NCI-H187 (cell line): ENCODE measurements at regions not wholly inside any gene's neighbourhood (a gene's known extent, or its start where the extent isn't known, plus 50 kb on each side); places are given as distances from the start of the nearest gene placed in this dataset.

Experiments used
- DNase-seq, 2 experiments: peaks; one replicate each; lab custom pipeline; 2025; lab: John Stamatoyannopoulos, UW

DNA sequence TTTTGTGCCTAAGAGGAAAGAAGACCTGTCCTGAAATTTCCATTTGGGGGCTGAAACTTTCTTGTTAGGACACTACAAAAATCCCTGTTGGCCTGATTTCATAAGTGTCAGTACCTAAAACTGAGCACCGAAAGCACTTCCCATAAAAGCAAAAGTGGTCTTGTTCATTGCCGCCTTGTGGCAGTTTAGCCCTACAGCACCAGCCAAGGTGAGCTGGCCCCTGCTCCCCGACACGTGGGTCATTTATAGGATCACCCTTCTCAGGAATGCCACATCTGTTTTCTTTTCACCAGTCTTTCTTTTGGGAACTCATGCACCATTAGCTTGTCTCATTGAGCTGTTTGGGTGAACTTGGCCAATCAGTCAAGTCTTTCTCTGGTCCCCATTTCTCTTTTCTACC is 155.8 kb upstream of the KAZN start:
- DNase-seq: no peak

DNA sequence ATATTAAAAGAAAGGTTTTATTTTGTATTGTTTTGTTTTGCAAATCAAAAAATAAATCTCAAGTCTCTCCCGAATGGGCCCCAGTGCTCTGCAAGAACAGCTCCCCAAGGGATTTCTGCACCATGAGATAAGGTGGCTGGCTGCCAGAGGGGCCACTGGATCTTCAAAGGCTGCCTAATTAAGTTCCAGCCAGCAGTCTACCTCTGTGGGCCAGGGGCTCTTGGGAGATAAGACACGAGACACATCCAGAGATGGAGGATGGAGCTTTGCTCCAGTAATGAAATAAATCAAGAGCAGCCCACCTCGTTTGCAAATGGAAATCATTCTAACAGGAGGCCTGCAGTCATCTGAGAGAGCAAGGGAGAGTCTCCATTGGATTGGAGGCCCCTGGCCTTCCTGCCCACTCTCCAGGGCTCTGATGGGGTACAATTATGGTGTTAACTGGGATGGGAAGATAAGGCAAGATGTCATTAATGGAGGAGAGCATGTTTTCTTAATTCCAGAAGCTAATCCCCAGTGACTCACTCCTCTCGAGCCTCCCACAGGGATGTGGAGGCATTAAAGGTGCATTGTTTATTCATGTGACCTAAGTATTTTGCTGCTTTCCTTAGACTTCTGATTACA is 155.2 kb upstream of the KAZN start:
- no peak for DNase-seq

GRCh38 chr1:14451217-14451616 is 147.3 kb upstream of the KAZN start:
- no peak for DNase-seq

GRCh38 chr1:14452551-14452950 is 145.9 kb upstream of the KAZN start:
- peak; percentile 3 to 20 for DNase-seq

- DNase-seq: no peak
These were observed 138.3 kb upstream of the KAZN start for GRCh38 chr1:14460173-14460572.

DNA sequence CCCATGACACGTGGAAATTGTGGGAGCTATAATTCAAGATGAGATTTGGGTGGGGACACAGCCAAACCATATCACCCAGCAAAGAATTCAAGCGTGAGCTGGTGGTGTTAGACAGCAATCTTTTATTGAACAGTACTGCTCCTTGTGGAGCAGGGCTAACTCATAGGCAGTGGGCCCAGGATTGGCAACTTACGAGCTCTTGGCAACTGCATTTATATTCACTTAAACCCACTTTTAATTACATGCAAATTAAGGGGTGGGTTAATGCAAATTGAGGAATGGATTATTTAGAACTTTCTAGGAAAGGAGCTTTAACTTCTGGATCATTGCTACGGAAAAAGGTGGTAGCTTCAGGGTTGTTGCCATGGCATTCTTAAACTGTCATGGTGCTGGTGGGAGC is 135.6 kb upstream of the KAZN start:
- no peak for DNase-seq

DNA sequence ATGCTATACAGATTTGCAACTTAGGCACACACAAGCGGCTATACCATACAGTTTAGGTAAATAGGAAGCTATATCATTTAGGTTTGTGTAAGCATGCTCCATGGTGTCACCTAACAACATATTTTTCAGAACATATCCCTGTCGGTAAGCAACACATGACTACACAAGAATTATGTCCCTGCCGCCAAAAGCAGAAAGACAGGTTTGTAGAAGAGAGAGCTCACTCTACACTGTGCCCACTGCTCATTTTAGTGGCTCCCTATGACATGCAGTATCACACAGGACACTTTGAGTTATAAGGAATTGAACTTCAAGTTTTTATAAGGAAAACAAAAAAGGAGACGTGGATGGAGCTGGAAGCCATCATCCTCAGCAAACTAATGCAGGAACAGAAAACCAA is 132.5 kb upstream of the KAZN start:
- DNase-seq: no peak

DNA sequence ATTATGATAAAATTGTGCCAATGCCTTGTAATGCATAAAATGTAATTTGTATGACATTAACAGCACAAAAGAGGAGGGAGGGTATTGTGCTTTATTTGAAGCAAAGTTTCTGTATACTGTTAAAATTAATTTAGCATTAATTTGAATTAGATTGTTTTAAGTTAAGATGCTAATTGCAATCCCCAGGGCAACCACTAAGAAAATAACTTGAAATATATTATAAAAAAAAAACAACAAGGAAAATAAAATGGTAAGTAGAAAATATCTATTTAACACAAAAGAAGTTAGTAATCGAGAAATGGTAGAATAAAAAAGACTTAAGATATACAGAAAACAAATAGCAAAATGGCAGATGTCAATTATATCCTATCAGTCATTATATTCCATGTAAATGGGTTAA is 131.4 kb upstream of the KAZN start:
- no peak for DNase-seq

DNA sequence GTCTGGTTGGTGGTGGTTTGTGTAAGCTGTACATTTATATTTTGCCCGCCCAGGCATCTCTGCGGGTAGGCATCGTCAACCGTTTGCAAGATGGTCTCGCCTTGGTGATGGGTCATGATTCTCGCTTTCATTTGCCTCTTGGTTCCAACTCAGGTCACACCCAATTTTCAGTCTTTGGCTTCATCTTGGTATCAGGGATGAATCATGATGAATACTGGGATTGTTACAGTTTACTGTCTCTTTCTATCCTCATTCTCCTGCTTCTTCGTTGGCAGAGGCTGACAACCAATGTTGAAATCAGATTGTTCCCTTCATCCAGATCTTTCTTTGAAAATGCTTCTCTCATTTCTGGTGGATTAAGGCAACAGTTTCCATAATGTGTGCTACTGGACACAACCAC is 129.7 kb upstream of the KAZN start:
- no peak for DNase-seq

- DNase-seq: no peak
These were observed 127.7 kb upstream of the KAZN start for GRCh38 chr1:14470802-14471201.

- DNase-seq: no peak
These were observed 123.6 kb upstream of the KAZN start for GRCh38 chr1:14474856-14475255.

- no peak for DNase-seq
These were observed 122.1 kb upstream of the KAZN start for GRCh38 chr1:14476170-14476955.

DNA sequence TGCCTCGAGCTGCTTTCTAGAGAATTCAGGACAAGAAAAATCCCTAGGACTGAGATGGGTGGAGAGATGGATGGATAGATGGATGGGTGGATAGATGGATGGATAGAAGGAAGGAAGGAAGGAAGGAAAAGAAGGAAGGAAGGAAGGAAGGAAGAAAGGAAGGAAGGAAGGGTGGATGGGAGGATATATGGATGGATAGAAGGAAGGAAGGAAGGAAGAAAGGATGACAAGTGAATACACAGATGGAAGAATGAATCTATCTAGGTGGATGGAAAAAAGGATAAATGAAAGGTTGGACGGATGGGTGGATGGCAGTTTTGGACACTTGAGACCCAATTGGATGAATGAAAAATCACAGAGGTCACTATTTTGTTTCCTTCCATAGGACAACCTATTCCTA is 120.4 kb upstream of the KAZN start:
- DNase-seq: no peak

GRCh38 chr1:14479865-14480264 is 118.6 kb upstream of the KAZN start:
- no peak for DNase-seq

DNA sequence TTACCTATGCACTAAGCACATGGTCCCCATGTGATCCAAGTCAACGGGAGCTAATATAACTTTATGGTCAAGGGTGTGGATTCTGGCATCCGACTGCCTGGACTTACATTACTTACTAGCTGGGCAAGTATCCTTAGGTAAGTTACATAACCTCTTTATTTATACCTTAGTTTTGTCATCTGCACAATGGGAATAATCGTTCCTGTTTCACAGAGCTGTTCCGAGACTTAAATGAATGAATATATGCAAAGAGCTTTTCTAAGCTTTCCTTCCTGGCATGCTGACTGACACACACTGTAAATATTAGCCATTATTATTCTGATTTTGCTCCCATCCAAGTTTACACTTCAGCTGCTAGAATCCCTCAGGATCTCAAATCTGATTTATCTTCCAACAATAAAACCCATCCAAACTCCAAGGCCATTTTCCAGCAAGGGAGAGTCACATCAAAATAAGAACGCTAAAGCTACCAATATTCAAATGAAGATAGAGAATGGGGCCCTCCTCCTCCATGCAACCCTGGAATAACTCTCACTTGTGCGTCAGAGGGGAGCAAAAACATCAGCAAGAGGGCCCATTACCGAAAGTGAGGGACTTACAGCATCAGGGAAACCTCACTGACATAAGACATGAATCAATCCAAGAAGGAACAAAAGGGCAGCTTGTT is 115.6 kb upstream of the KAZN start:
- no peak for DNase-seq

- DNase-seq: no peak
These were observed 113.2 kb upstream of the KAZN start for GRCh38 chr1:14485285-14485684.

GRCh38 chr1:14486401-14487201 is 111.9 kb upstream of the KAZN start:
- DNase-seq: no peak

DNA sequence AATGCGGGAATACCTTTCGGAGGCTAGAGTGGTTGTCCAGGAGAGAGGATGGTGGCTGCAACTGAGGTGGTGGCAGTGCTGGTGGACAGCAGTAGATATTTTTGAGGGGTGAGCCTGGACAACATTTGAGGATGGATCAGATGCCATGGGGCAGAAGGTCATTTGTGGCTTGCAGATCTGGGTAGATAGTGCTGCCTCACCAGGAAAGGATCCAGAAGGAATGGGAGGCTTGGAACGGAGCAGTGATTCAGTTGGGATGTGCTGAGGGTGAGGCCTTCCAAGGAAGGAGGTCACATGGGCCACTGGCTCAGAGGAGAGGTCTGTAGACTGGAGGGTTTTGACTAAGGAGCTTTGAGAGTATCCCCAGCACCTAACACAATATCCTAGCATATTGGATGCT is 110.8 kb upstream of the KAZN start:
- no peak for DNase-seq

- no peak for DNase-seq
These were observed 103.6 kb upstream of the KAZN start for GRCh38 chr1:14494911-14495310.

GRCh38 chr1:14495381-14495780 is 103.1 kb upstream of the KAZN start:
- DNase-seq: no peak

DNA sequence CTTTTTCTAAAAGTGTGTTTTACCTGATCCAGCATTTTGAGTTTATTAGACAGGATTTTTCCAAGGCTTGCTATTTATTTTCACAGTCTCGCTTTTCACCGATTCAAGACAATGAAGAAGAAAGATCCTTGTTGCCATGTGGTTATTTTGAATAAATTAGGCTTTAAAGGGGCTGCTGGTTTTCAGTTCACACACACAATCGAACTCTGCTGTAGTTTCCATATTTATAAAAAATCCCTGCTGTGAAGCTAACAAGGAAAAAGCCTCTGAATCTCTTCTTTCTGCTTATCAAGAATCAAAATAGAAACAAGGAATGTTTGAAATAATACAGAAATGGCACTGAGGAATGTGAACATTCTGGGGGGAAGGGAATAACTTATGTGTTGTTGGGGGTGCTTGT is 102.5 kb upstream of the KAZN start:
- DNase-seq: no peak

DNA sequence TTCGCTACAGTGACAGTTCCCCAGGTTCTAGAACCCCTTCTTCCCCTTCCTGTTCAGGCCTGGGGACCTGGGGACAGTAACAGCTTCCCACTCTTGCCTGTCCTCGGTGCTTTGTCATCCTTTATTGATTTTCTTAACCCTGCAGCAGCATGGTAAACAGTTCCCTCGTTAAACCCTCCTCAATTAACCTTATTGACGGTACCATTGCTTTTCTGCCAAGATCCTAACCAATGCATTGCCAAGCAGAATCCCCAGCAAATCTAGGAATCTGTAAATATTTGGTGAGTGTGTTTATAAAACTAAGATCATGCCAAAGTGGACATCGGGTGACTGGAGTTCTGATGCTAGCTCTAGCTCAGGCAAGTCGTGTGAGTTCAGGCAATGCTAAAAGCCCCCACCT is 99.6 kb upstream of the KAZN start:
- no peak for DNase-seq
